SU-DHL-6 (cell line): ENCODE measurements at regions not wholly inside any gene's neighbourhood (a gene's known extent, or its start where the extent isn't known, plus 50 kb on each side); places are given as distances from the start of the nearest gene placed in this dataset.
A peak's percentile ranks its signal among the peaks of the same experiment; 100 is the strongest.

Experiments
- H2AFZ ChIP-seq: fragments of 200-600 bp; sonication (generic); 2 replicates; pipeline ENCODE4 v1.6.1; 2014; ENCODE audit warnings: low read depth, mild to moderate bottlenecking, moderate library complexity, mixed read lengths, antibody characterized with exemption, low read length; ENCODE audit not compliant: severe bottlenecking
- H3F3A ChIP-seq: fragments of 200-600 bp; shearing (Covaris generic); 2 replicates; pipeline ENCODE4 v1.6.0; 2016; ENCODE audit warnings: antibody characterized with exemption, mild to moderate bottlenecking; ENCODE audit not compliant: insufficient read depth
- H3K27ac ChIP-seq: fragments of 200-600 bp; sonication (generic); 2 replicates; pipeline ENCODE4 v1.5.1; 2016; ENCODE audit warnings: low read depth, mild to moderate bottlenecking, low read length, moderate library complexity, mixed read lengths
- H3K27me3 ChIP-seq: fragments of 200-600 bp; sonication (generic), shearing (Covaris generic); 2 replicates; pipeline ENCODE4 v1.6.0; 2014; ENCODE audit warnings: mild to moderate bottlenecking, low read length
- H3K36me3 ChIP-seq: fragments of 200-600 bp; sonication (generic); 2 replicates; pipeline ENCODE4 v1.6.1; 2014; ENCODE audit warnings: mild to moderate bottlenecking, low read length, mixed read lengths
- H3K4me2 ChIP-seq: fragments of 300-600, 200-600 bp; shearing (Covaris generic), sonication (generic); 2 replicates; pipeline ENCODE4 v1.6.0; 2014; ENCODE audit warnings: low read length, low read depth, mild to moderate bottlenecking; ENCODE audit not compliant: poor library complexity, severe bottlenecking
- H3K4me3 ChIP-seq: fragments of 200-600 bp; sonication (generic); 2 replicates; pipeline ENCODE4 v1.5.1; 2014; ENCODE audit warnings: antibody characterized with exemption, low read length, mild to moderate bottlenecking, mixed read lengths; ENCODE audit not compliant: insufficient read depth, poor library complexity, severe bottlenecking
- H3K79me2 ChIP-seq: fragments of 200-600 bp; sonication (generic); 2 replicates; pipeline ENCODE4 v1.6.1; 2014; ENCODE audit warnings: mild to moderate bottlenecking, low read length, moderate library complexity; ENCODE audit not compliant: insufficient read depth
- H3K9ac ChIP-seq: fragments of 200-600 bp; sonication (generic); 2 replicates; pipeline ENCODE4 v1.7.0; 2014; ENCODE audit warnings: mild to moderate bottlenecking, low read length
- H3K9me2 ChIP-seq: fragments of 200-600 bp; sonication (generic); replicated peaks from 2 replicates; pipeline ENCODE4 v1.6.1; 2014; ENCODE audit warnings: low read length; ENCODE audit not compliant: insufficient read depth
- H3K9me3 ChIP-seq: fragments of 200-600 bp; sonication (generic); 2 replicates; pipeline ENCODE4 v1.6.1; 2014; ENCODE audit warnings: low read length, mixed read lengths; ENCODE audit not compliant: insufficient read depth
- H4K20me1 ChIP-seq: fragments of 200-600 bp; sonication (generic); 2 replicates; pipeline ENCODE4 v1.6.1; 2014; ENCODE audit warnings: low read depth, mild to moderate bottlenecking, antibody characterized with exemption, low read length, moderate library complexity, mixed read lengths
- CTCF ChIP-seq: fragments of 200-600 bp; sonication (generic); IDR thresholded peaks from one replicate; pipeline ENCODE4 v1.5.1; 2017; ENCODE audit warnings: antibody characterized with exemption, mild to moderate bottlenecking, low read length, moderate library complexity; ENCODE audit not compliant: insufficient read depth, poor library complexity, severe bottlenecking
- EZH2phosphoT487 ChIP-seq: fragments of 200-600 bp; sonication (generic), shearing (Covaris generic); conservative IDR thresholded peaks from 2 replicates; pipeline ENCODE4 v1.6.1; 2018; ENCODE audit warnings: mild to moderate bottlenecking, antibody characterized with exemption, low read length, moderate library complexity, mixed read lengths

GRCh38 chr2:7697052-7697451, 779.8 kb downstream of the RNF144A start:
- Histone ChIP-seq H3K36me3 (no peaks in the 10 kb centered on the region), H3K27ac (no peak overlapping the region), H3K4me3 (no peak overlapping the region), H3K79me2 (no peaks in the 10 kb centered on the region), H2AFZ (no peak overlapping the region), H3K9ac (no peak overlapping the region), H3K4me2 (no peak overlapping the region), H3K9me3 (no peaks in the 10 kb centered on the region), H3F3A (no peaks in the 10 kb centered on the region), H3K27me3 (no peaks in the 10 kb centered on the region), H3K9me2 (no peaks in the 10 kb centered on the region), H4K20me1 (no peaks in the 10 kb centered on the region)
- TF ChIP-seq CTCF: no peak
- TF ChIP-seq EZH2phosphoT487: no peak

GRCh38 chr2:7701791-7702190, 784.6 kb downstream of the RNF144A start:
- no peaks in the 10 kb centered on the region for H4K20me1 ChIP-seq
- H3K4me2 ChIP-seq: no peak overlapping the region
- H3K9ac ChIP-seq: no peak overlapping the region
- no peaks in the 10 kb centered on the region for H3F3A ChIP-seq
- H3K9me3 ChIP-seq: no peaks in the 10 kb centered on the region
- no peaks in the 10 kb centered on the region for H3K36me3 ChIP-seq
- H3K4me3 ChIP-seq: no peak overlapping the region
- TF ChIP-seq CTCF (no peak), EZH2phosphoT487 (no peak)
- no peaks in the 10 kb centered on the region for H3K9me2 ChIP-seq
- no peaks in the 10 kb centered on the region for H3K79me2 ChIP-seq
- no peak overlapping the region for H3K27ac ChIP-seq
- no peak overlapping the region for H2AFZ ChIP-seq
- H3K27me3 ChIP-seq: no peaks in the 10 kb centered on the region

GRCh38 chr2:7703048-7703447, 785.8 kb downstream of the RNF144A start:
- no peaks in the 10 kb centered on the region for H4K20me1 ChIP-seq
- H3K27me3 ChIP-seq: no peaks in the 10 kb centered on the region
- H3K27ac ChIP-seq: 0 out of 2 replicates have a peak overlapping the region, but pooled peaks have one; percentile 16
- H3K4me3 ChIP-seq: no peak overlapping the region
- H3K36me3 ChIP-seq: no peaks in the 10 kb centered on the region
- peak overlapping the region; percentile 17 for H3K4me2 ChIP-seq
- no peak for TF ChIP-seq CTCF
- TF ChIP-seq EZH2phosphoT487: no peak
- H2AFZ ChIP-seq: no peak overlapping the region
- no peaks in the 10 kb centered on the region for H3K9me3 ChIP-seq
- H3F3A ChIP-seq: no peaks in the 10 kb centered on the region
- H3K79me2 ChIP-seq: no peaks in the 10 kb centered on the region
- H3K9ac ChIP-seq: no peak overlapping the region
- H3K9me2 ChIP-seq: no peaks in the 10 kb centered on the region
